SK-N-SH (cell line): ENCODE measurements at regions not wholly inside any gene's neighbourhood (a gene's known extent, or its start where the extent isn't known, plus 50 kb on each side); places are given as distances from the start of the nearest gene placed in this dataset.
A peak's percentile ranks its signal among the peaks of the same experiment; 100 is the strongest.

Experiments
- CTCF ChIP-seq: fragments of 200-600 bp; sonication (generic); IDR thresholded peaks from 2 replicates; pipeline ENCODE4 v1.6.1; 2017; ENCODE audit warnings: antibody characterized with exemption, mild to moderate bottlenecking, moderate library complexity
- EP300 ChIP-seq, 2 experiments: IDR thresholded peaks; 2 replicates each; pipeline versions ENCODE4 v1.4.0 to v1.6.1; 2012; ENCODE audit warnings: borderline replicate concordance in 1 of 2, low read depth in 1 of 2, low read length in 1 of 2
- SMC3 ChIP-seq: IDR thresholded peaks from 2 replicates; pipeline ENCODE4 v1.6.1; 2012; ENCODE audit warnings: low read depth, low read length, improper control_type of control experiment
- TAF1 ChIP-seq: IDR thresholded peaks from 2 replicates; pipeline ENCODE4 v1.6.1; 2012; ENCODE audit warnings: low read depth, mild to moderate bottlenecking, low read length, moderate library complexity, borderline replicate concordance

- no peak for TF ChIP-seq CTCF
- TF ChIP-seq EP300 (IDR thresholded peaks at IDR 0.05; ENCODE audit: borderline replicate concordance in 1 of 2, low read depth in 1 of 2, low read length in 1 of 2), result peak in 1 of 2 experiments; percentile 13; a peak in 1 of 4 replicates
- no peak for TF ChIP-seq SMC3
- no peak for TF ChIP-seq TAF1
Observed at GRCh38 chr4:124887739-124888138, 175.2 kb upstream of the ANKRD50 start.
